ENCODE measurements at regions not wholly inside any gene's neighbourhood (a gene's known extent, or its start where the extent isn't known, plus 50 kb on each side); places are given as distances from the start of the nearest gene placed in this dataset.

DNA sequence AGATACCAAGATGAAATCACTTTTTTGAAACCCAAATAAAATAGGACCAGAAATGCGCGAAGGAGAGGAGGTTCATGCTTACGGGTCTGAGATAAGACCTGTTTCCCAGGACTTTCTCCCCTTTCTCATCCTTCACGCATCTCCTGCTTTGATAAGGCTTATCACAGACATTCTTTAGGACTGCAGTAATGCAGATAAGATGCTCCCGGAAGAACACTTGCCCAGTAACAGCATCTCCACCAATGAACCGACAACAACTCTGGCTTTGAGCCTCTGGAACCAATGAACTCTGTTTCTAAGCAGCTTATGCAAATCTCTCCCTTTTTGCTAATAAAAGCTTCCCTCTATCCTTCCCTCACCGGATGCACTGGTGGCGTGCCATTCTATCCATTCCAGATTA lies 783.4 kb upstream of the ARGLU1 start:
- no peak for TF ChIP-seq CSDC2 (CRISPR knock-in tag; IDR thresholded peaks at IDR 0.05)
- TF ChIP-seq, protein P1, sequence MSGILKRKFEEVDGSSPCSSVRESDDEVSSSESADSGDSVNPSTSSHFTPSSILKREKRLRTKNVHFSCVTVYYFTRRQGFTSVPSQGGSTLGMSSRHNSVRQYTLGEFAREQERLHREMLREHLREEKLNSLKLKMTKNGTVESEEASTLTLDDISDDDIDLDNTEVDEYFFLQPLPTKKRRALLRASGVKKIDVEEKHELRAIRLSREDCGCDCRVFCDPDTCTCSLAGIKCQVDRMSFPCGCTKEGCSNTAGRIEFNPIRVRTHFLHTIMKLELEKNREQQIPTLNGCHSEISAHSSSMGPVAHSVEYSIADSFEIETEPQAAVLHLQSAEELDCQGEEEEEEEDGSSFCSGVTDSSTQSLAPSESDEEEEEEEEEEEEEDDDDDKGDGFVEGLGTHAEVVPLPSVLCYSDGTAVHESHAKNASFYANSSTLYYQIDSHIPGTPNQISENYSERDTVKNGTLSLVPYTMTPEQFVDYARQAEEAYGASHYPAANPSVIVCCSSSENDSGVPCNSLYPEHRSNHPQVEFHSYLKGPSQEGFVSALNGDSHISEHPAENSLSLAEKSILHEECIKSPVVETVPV (CRISPR knock-in tag; IDR thresholded peaks at IDR 0.05): no peak
- no peak for TF ChIP-seq ZNF8 (CRISPR knock-in tag; IDR thresholded peaks at IDR 0.05)
- TF ChIP-seq, protein P2, sequence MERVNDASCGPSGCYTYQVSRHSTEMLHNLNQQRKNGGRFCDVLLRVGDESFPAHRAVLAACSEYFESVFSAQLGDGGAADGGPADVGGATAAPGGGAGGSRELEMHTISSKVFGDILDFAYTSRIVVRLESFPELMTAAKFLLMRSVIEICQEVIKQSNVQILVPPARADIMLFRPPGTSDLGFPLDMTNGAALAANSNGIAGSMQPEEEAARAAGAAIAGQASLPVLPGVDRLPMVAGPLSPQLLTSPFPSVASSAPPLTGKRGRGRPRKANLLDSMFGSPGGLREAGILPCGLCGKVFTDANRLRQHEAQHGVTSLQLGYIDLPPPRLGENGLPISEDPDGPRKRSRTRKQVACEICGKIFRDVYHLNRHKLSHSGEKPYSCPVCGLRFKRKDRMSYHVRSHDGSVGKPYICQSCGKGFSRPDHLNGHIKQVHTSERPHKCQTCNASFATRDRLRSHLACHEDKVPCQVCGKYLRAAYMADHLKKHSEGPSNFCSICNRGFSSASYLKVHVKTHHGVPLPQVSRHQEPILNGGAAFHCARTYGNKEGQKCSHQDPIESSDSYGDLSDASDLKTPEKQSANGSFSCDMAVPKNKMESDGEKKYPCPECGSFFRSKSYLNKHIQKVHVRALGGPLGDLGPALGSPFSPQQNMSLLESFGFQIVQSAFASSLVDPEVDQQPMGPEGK (CRISPR knock-in tag; IDR thresholded peaks at IDR 0.05; ENCODE audit: borderline replicate concordance): no peak
- TF ChIP-seq, protein P3, sequence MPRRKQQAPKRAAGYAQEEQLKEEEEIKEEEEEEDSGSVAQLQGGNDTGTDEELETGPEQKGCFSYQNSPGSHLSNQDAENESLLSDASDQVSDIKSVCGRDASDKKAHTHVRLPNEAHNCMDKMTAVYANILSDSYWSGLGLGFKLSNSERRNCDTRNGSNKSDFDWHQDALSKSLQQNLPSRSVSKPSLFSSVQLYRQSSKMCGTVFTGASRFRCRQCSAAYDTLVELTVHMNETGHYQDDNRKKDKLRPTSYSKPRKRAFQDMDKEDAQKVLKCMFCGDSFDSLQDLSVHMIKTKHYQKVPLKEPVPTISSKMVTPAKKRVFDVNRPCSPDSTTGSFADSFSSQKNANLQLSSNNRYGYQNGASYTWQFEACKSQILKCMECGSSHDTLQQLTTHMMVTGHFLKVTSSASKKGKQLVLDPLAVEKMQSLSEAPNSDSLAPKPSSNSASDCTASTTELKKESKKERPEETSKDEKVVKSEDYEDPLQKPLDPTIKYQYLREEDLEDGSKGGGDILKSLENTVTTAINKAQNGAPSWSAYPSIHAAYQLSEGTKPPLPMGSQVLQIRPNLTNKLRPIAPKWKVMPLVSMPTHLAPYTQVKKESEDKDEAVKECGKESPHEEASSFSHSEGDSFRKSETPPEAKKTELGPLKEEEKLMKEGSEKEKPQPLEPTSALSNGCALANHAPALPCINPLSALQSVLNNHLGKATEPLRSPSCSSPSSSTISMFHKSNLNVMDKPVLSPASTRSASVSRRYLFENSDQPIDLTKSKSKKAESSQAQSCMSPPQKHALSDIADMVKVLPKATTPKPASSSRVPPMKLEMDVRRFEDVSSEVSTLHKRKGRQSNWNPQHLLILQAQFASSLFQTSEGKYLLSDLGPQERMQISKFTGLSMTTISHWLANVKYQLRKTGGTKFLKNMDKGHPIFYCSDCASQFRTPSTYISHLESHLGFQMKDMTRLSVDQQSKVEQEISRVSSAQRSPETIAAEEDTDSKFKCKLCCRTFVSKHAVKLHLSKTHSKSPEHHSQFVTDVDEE (CRISPR knock-in tag; IDR thresholded peaks at IDR 0.05): no peak
- no peak for TF ChIP-seq PPARA (CRISPR knock-in tag; IDR thresholded peaks at IDR 0.05; ENCODE audit: borderline replicate concordance)
- no peak for TF ChIP-seq ZFP3 (CRISPR knock-in tag; IDR thresholded peaks at IDR 0.05)
- no peak for TF ChIP-seq ESRRG (CRISPR knock-in tag; IDR thresholded peaks at IDR 0.05)
- TF ChIP-seq OSR1 (CRISPR knock-in tag; IDR thresholded peaks at IDR 0.05): no peak
